HPDE6-E6E7 (cell line): ENCODE measurements at regions not wholly inside any gene's neighbourhood (a gene's known extent, or its start where the extent isn't known, plus 50 kb on each side); places are given as distances from the start of the nearest gene placed in this dataset.

Source experiments
- DNase-seq: peaks from one replicate; pipeline ENCODE4 v3.0.0; 2011; ENCODE audit warnings: missing footprints; ENCODE audit errors: extremely low spot score

GRCh38 chr1:29786791-29787732, 550.7 kb downstream of the PTPRU start:
- no peak for DNase-seq

DNA sequence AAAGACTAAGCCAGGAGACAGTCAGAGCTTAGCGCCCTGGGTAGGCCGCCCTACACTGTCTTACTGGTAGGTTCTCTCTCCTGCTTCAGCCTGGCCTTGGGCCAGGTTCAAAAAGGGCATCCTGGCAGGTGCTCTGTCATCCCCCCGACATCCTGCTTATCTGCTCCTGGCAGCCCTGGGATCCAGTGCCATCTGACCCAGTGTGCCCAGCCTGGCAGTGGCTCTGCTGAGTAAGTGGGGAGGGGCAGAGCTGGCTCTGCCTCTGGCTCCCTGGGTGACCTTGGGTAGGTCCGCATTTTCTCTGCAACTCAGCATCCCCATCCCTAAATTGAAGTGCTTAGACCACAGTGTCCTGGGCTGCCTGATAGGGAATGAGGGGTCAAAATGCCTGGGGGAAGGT, 549.9 kb downstream of the PTPRU start:
- DNase-seq, result no peak

- no peak for DNase-seq
Measured at GRCh38 chr1:29785554-29785953, 549.2 kb downstream of the PTPRU start.

DNA sequence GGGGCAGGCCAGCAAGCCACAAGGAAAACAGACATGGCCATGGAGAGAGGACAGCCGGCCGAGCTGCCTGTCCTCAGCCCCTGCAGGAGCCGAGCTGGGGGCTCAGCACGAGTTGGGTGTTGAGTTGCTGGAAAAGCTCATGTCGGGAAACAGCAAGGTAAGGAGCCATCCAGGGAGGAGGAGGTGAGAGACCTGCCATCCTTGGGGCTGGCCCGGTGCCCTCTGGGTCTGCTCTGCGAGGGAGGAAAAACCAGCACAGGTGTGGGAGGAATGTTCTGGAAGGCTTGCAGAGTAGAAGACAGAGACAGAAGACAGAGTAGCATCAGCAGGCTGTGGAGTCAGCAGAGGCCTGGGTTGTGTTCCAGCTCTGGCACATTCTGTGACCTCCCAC, 548.8 kb downstream of the PTPRU start:
- no peak for DNase-seq

GRCh38 chr1:29784276-29785136, 548.2 kb downstream of the PTPRU start:
- DNase-seq, result no peak

DNA sequence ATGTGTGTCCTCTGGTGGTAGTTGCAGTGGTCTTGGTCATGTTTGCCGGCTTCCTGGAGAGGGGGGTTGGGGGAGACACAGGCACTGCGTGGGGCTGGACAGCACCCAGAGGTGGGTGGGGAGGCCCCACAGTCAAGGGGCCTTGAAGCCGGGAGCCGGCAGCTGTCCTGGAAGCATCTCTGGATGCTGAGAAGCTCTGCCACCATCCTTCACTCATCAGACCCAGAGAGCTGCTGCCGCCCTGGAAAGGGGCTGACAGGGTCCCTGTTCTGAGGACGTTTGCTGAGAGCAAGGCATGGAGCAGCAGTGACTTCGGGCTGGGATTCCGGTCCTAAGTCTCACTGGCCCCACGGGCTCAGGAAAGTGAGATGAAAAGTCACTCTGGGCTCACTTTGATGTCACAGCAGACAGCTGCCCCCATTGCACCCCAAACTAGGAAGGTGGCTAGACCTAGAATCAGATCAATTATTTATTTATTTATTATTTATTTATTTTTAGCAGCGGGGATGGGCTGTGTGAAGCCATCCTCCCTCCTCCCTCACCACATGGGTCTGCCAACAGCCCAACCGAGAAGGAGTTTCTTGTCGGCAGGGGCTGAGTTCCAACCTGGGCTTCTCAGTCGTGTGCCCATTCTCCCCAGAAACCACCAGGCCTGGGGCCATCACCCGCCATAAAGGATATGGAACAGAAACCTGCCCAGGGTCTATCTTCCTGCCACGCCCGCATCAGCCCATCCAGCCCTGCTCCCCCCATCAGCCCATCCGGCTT, 547.4 kb downstream of the PTPRU start:
- no peak for DNase-seq

DNA sequence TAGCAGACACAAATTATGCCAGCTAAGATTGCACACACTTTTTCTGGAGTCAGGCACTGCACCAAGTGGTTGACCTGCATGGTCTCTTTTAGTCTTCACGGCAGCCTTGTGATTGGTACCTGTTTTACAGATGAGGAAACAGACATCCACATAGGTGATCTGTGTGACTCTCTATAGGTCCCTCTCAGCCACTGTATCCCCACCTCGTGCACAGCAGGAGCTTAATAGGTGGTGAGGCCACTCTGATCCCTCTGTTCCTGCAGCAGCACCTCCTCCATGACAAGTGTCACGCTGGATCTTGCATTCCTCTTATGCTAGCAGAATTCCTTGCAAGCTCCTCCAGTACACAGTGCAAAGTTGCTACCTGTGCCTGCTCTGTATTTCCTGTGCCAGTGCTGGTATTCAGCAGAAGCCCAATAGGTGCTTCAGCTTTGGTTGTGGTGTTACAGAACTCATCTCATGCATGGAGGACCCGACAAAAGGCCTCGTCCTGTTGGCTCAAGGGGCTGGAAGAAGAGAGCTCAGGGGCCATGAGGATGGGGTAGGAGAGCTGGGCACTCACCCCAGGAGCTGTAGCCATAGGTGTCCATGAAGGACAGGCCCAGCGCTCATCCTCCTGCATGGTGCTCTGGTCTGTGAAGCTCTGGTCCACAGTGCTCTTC, 546.7 kb downstream of the PTPRU start:
- no peak for DNase-seq

DNA sequence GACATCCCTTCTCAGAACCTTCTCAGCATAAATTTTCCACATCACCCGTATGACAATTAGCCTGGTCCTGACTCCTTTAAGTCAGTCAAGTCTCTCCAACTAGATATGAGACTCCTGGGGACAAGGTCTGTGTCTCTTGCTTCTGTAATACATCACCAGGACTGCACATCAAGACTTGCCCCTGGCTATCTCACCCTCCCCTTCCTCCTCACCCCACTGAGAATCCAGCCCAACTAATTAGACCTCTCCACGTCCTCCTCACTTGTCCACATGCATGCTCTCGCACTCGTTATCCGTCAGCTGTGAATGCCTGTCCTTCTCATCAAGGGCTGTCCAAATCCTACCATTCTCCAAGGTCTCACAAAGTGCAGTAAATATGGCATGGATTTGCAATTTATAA, 542.8 kb downstream of the PTPRU start:
- no peak for DNase-seq

DNA sequence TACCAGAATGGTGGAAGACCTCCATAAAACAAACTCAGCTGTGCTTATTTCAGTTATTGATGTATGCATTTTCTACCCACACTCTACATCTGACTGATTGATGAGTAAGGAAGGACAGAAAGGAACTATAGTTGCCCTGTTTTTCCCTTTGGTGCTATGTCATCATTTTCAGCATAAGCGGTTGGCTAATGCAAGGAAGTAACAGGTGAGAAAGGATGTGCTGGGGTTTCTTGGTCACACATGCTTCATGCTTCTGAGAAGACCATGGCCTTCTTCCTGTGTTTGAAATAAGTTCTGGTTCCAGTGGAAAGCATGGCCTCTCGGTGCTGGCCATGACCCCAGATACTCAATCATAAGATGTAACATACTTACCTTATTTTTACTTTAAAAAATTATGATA, 541.2 kb downstream of the PTPRU start:
- DNase-seq, result no peak

- DNase-seq, result no peak
Measured at GRCh38 chr1:29774355-29774754, 538.0 kb downstream of the PTPRU start.

DNA sequence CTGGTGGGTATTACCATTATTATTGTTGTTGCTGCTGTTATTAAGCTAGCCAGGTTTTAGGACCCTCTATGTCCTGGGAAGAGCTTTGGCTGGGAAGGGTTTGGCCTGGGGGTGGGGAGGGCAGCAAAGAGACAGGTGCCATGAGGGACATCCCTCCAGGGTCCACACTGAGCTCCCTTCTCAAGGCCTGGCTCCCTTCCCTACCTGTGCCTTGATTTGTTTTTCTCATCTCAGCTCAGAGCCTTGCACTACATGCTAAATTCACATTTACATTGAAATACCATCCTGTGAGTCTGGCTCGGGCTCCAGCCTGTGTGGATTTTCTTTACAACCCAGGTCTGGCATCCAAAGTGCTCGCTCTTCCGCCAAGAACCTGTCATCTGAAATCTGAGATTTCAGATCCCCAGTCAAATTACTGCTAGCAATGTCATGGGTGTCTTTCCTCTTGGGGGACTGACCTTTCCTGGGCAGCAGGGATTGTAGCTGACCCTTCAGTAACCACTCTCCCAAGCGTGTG, 536.3 kb downstream of the PTPRU start:
- no peak for DNase-seq

- DNase-seq, result no peak
Measured at GRCh38 chr1:29767769-29768425, 531.6 kb downstream of the PTPRU start.

DNA sequence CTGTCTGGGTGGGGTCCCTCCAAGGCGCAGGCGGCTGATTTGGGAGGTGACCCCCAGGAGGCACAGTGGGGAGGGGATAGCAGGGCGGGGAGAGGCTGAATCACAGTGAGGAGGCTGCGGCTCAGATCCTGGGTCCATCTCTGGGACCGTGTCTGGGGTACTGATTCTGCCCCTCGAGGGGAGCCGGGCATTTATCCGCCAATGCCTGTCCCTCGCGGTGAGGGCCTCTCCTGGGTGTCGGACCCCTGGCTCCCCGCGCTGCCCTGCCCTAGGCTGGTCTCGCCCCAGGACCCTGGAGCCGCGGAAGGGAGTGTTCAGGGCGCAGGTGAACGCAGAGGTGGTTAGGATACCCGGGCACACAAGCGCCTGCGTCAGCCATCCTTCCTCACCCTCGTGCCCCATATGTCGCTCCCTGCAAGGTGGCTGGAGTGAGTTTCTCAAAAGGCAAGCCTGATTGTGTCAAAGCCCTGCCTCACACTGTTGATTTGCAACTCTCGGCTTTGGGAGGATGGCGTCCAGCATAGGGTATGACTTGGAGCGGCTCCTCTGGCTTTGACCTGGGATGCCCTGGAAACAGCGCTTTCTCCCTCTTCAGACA, 530.9 kb downstream of the PTPRU start:
- no peak for DNase-seq

DNA sequence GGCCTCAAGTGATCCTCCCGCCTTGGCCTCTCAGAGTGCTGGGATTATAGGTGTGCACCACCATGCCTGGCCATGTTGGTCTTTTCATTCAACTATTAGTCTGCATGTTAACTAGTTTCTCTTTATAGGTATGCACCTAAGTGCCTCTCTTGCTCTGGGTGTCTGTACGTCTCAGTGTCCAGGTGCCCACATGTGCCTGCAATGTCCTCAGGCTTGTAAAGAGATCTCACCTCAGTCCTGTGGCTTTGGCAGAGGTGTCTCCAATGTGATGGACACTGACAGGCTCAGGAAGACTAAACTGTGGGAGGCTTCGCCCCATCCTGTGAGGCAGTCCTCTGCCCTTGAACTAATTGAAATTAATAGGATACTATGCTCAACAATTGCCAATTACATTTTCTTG, 526.3 kb downstream of the PTPRU start:
- DNase-seq, result no peak

DNA sequence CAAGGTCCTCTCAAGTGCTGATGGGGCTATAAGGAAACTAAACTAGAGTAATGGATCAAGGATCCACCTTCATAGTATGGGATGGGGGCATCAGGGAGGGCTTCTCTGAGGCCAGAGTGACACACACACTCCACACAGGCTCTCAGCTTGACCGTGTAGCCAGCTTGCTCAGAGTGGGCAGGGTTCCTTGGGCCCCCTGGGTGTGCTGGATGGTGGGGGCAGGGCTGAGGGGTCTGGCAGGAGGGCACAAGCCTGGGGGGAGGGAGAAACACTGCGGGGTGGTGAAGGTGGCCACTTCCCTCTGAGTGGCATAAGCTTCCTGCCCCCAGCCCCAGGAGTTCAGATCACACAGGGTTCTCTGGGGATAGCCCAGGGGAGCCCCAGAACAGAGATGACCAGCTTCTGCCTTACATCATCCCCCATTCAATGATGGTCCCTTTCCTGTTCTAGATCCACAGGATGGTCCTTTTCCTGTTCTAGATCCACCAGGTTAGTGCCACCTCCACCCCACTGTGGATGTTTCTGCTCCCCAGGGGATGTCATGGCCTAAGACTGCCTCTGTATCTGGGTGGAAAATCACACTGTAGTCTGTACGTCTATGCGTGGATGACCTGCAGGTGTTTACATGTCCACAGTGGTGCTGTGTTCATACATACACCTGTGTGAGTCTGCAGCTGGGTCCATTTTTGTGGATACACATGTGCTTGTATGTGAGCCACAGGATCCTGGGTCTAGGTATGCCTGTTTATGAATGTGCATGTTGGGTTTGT, 525.0 kb downstream of the PTPRU start:
- DNase-seq, result no peak

GRCh38 chr1:29760067-29760564, 523.8 kb downstream of the PTPRU start:
- no peak for DNase-seq

DNA sequence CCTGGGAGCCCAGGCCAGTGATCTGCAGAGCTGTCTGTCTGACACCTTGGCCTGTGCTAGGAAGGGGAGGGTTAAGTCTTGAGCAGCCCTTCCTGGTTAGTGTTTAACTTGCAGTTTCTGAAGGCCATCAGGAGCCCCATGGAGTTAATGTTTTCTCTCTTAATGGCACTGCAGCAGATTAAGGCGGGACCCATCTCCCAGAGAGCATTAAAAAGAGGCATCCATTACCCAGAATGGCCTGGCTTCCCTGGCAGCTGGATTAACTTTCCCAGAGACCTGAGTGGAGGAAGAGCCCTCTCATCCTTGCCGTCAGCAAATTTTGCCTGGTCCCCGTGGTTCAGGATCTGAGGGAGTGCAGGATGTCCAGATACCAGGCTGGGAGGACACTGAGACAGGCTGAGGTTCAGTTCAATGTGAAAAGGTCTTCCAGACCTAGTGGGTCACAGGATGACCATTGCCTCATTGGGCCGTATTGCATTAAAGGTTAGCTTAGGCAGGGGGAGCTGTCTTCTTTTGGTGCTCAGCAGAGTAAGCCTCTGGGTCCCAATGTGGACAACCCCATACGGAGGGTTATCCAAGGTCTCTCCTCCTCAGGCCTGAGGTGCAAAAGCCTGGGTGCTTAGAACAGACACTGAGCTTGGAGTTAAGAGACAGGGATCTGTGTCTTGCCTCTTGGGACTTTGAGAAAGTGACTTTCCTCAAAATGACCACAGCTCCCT, 522.6 kb downstream of the PTPRU start:
- no peak for DNase-seq

DNA sequence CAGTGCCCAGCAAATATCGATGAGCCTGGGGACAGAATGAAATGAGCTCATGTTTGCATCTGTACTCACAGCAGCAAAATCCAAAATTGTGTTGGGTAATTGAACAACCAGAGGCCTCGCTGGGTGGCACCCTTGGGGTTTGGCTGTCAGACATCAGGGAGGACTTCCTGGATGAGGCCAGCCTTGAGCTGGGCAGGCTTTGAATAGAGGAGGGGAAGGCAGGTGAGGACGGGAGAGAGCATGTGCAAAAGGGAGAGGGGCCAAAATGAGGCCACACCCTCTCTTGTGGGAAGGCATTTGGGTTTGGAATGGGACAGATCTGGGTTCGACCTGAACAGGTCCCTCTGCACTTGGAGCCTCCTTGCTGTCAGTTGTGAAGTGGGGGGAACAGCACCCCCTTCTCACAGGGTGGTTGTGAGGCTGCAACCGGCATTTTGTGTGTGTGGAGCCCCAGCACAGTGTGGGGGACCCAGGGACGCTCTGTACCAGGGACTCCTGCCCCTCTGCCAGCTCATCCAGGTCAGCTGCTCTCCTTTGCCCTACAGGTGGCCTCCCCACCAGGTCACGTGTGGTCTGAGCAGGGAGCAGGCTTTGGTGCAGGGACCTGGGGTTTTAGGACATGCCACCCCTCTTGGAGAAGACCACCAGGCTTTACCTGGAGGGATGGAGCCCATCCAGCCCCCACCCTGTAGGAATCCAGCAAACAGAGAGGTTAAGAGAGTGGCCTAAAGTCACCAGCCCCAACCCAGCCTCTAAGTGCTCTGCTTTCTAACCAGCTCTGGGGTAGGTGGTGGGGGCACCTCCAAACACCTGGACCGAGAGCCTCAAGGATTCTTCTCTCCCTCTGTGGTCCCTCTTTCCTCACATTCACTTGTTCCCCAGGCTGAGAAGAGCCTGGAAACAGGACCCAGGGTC, 521.8 kb downstream of the PTPRU start:
- no peak for DNase-seq
